LNCAP (cell line): ENCODE measurements at regions not wholly inside any gene's neighbourhood (a gene's known extent, or its start where the extent isn't known, plus 50 kb on each side); places are given as distances from the start of the nearest gene placed in this dataset.

ENCODE experiments used
- CTCF ChIP-seq: fragments of 450-650 bp; IDR thresholded peaks from 2 replicates; pipeline ENCODE4 v1.5.1; 2017; ENCODE audit warnings: mild to moderate bottlenecking

- no peak for TF ChIP-seq CTCF
Observed at GRCh38 chr2:12335995-12336394, 380.7 kb upstream of the TRIB2 start.

- TF ChIP-seq CTCF: no peak
Observed at GRCh38 chr2:12338946-12339697, 377.6 kb upstream of the TRIB2 start.

- no peak for TF ChIP-seq CTCF
Observed at GRCh38 chr2:12340164-12340563, 376.6 kb upstream of the TRIB2 start.

- no peak for TF ChIP-seq CTCF
Observed at GRCh38 chr2:12341215-12341614, 375.5 kb upstream of the TRIB2 start.

GRCh38 chr2:12341920-12342319 is 374.8 kb upstream of the TRIB2 start:
- no peak for TF ChIP-seq CTCF

- TF ChIP-seq CTCF: no peak
Observed at GRCh38 chr2:12343141-12343540, 373.6 kb upstream of the TRIB2 start.

GRCh38 chr2:12347066-12347493 is 369.7 kb upstream of the TRIB2 start:
- TF ChIP-seq CTCF: no peak

- no peak for TF ChIP-seq CTCF
Observed at GRCh38 chr2:12348216-12348615, 368.5 kb upstream of the TRIB2 start.
